ENCODE measurements at regions not wholly inside any gene's neighbourhood (a gene's known extent, or its start where the extent isn't known, plus 50 kb on each side); places are given as distances from the start of the nearest gene placed in this dataset.
"Not testable (repeated sequence)": the region's sequence is repeated elsewhere in the genome, so short reads cannot be mapped to it uniquely, and the experiment has no call there.

GRCh38 chr1:95668165-95668564 lies 434.2 kb downstream of the RWDD3 start:
- DNase-seq: no peak

- DNase-seq: not testable (repeated sequence)
Measured at GRCh38 chr1:95669638-95670037, 435.6 kb downstream of the RWDD3 start.

DNA sequence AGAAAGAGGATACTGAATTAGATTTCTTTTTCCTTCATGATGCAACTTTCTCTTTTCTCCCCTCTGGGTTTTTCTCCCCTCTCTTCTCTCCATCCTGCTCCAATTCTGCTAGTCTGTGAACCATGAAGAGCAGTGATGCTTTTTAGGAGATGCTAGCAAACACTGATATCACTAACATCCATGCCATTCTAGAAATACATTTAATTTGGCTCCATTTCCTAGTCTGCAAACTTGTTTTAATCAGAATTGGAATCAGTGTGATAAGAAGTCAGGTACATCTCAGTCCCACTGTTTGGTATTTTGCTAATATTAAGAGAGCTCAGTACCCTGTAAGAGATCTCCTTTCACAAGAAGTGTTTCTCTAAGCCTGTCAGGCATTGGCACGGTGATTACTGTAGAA lies 437.1 kb downstream of the RWDD3 start:
- no peak for DNase-seq

DNA sequence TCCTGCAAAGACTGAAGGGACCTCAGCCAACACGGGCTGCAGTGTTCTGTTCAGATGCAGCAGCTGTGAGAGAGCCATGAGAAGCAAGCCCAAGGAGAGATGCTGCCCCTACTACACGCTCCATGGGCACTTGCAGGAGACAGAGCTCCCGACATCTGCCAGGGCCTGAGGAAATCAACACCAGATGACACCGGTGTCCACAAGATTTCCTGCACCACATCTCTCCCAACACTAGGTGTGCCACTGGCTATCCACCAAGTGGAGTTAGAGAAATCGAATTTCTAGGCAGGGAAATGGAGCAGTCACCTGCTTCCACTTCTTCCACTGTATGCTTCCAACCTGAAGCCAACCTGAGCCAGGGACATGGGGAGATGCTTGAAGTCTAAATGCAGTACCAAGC lies 445.3 kb downstream of the RWDD3 start:
- DNase-seq: no peak

DNA sequence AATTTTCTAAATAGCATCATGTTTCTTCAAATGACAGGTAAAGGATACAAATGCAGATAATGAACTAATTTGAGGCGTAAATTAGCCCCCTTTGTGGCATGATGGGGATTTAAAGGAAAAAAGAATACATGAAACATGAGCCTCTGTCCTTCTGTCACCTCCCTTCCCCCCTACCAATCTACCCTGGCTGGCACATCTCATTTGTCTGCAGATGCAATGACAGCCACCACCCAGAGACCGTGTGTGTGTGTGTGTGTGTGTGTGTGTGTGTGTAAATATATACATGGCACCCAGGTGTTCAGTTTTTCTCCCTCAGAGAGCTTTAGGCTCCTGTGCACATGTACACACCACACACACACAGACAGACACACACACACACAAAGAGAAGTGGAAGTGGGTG lies 451.1 kb downstream of the RWDD3 start:
- DNase-seq: no peak

GRCh38 chr1:95686217-95686616 lies 452.2 kb downstream of the RWDD3 start:
- DNase-seq: no peak

DNA sequence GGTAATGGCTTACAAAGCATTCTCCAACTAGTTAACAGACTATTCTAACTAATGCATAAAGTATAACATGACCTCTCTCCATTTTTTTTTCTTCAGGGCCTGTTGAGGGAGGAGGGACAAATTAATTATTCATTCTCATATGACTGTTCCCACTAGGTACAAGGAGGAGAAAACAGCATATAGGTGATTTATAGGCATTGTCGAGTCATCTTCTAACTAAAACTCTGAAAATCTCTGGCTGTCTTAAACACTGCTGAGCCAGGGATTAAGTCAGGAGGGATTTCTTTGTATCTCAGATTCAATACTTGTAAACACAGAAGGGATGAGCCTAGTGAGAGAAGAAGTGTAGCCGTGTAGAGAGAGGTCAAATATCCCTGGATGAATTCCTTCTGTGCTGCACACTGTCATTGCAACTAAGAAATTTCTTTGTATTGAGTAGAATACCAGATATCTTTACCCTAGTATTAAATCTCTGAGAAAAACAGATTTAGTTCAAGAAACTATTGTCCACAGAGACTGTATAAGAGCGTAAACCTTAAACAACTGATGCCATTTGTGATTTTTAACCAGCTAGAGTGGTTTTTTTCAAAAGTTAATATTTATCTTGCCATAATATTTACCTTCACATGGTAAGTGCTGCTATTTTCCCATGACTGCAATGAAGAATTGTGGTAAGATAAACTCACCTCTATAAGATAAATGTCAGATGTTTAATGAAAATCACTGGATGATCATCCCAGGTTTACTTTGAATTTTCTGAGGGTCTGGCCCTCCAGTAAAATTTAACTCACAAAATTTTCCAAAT lies 465.3 kb downstream of the RWDD3 start:
- no peak for DNase-seq

- DNase-seq: no peak
Measured at GRCh38 chr1:95701450-95702173, 467.6 kb downstream of the RWDD3 start.

- no peak for DNase-seq
Measured at GRCh38 chr1:95703046-95703445, 469.0 kb downstream of the RWDD3 start.

- no peak for DNase-seq
Measured at GRCh38 chr1:95716097-95716496, 482.1 kb downstream of the RWDD3 start.

- no peak for DNase-seq
Measured at GRCh38 chr1:95716550-95716949, 482.5 kb downstream of the RWDD3 start.

DNA sequence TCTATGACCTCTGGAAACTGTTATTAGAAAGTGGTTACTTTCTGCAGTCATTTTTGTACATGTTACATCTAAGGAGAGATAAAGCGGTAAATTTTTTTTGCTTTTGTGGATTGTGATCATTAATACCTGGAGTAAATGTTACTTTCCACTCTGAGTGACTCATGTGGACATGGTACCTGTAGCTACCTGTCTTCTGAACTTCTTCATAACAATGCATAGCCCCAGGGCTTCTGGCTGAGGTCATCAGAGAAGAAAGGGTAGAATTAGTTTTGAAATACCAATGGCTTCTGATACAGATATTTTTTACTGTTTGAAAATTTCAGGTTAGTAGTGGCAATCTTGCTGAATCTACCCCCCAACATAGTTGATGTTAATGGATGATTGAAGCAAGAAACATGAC lies 489.3 kb downstream of the RWDD3 start:
- no peak for DNase-seq

DNA sequence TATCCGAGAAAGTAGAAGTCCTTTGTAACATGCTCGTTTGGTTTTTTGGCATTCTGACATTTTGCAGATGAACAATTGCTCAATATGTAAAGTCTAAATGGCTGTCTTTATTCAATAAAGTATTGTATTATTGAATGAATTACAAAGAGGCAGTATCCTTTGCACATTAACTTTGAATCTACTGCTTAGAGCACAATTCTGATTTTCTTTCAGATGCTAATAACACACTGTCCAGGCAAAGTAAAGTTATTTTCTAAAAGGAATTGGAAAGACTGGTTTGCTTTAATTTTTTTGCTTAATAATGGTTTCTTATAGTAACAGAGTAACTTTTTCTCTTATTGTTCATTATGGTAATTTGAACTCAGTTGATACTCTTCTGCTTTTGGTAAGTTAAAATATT lies 494.8 kb downstream of the RWDD3 start:
- no peak for DNase-seq

DNA sequence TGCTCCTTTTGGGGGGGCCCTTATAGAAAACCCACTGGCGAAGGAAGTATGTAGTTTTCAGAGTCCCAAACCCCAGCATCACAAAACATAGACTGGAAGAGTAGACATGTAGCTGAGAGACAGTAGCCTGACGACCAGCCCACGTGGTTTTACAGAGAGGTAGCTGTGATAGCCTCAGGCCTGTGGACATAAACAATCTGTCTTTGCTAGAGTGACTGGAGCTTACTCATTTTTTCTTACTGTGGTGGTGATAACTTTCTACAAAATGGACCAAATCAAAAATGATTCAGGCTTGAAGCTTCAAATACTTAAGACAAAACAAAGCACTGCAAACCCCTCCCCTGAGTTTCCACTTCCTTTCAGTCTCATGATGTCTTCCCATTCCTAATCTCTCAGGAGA lies 497.0 kb downstream of the RWDD3 start:
- DNase-seq: no peak

- DNase-seq: no peak
Measured at GRCh38 chr1:95731466-95731865, 497.5 kb downstream of the RWDD3 start.

DNA sequence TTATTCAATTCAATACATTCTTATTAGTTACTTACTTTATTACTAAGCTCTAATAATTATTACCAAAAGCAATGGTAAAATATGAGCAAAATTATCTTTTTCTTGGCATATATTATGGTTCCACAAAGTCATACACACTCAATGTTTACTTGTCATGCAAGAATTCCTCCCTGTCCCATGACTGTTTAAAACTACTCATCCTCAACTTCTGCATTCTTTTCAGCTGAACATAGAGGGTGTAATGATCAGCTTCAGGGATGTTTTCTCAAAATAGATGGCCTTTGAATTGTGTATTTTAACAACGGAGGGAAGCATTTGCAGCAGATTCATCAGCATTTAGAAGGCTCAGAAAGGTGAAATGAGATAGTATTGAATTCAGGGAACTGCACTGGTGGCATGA lies 499.0 kb downstream of the RWDD3 start:
- DNase-seq: no peak

DNA sequence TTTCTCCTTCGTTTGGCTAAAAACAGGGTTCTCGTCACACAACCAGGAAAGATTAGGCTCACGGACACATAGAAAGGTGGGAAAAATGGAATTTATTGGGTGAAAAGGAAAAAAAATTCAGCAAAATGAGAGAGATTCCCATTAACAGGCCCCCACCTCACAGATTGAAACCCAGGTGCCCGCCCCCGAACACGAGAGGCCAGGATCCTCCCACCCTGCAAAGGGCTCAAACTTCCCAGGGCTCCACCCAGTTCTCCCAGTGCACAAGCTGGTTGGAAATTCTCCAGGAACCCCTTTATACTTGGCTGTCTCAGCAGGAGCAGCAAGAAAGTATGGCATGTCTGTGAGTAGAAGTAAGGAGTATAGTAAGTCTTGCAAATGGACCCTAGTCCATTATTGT lies 499.7 kb downstream of the RWDD3 start:
- DNase-seq: no peak

- no peak for DNase-seq
Measured at GRCh38 chr1:95734560-95734959, 500.6 kb downstream of the RWDD3 start.

DNA sequence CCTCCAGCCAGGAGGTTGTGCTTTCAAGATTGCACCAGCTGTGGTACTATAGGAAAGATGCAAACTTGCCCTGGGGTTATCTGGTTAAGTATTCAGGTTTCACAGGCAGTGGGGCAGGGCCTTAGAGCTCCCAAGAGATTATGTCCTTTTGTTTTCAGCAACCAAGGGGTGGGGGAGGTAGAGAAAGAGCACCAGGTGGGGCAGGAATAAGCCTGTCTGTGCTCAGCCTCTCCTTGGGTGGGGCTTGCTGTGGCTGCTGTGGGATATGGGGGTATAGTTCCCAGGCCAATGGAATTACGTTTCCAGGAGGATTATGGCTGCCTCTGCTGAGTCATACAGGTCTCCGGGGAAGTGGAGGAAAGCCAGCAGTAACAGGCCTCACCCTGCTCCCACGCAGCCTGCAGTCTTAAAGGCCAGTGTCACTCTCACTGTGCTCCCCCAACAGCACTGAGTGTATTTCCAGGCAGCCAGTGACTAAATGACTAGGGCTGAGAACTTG lies 508.6 kb downstream of the RWDD3 start:
- DNase-seq: no peak

DNA sequence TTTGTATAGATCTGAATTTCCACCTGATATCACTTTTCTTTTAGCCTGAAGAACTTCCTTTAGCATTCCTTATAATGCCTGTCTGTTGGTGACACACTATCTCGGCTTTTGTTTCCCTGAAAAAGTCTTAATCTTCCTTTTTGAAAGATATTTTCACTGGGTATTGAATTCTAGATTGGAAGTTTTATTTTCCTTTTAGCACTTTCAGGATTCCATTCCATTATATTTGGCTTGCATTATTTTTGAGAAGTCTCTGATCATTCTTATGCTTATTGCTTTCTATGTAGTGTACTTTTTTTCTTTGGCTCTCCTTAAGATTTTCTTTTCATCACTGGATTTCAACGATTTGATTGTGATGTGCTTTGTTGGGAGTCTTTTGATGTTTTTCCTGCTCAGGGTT lies 510.7 kb downstream of the RWDD3 start:
- no peak for DNase-seq

DNA sequence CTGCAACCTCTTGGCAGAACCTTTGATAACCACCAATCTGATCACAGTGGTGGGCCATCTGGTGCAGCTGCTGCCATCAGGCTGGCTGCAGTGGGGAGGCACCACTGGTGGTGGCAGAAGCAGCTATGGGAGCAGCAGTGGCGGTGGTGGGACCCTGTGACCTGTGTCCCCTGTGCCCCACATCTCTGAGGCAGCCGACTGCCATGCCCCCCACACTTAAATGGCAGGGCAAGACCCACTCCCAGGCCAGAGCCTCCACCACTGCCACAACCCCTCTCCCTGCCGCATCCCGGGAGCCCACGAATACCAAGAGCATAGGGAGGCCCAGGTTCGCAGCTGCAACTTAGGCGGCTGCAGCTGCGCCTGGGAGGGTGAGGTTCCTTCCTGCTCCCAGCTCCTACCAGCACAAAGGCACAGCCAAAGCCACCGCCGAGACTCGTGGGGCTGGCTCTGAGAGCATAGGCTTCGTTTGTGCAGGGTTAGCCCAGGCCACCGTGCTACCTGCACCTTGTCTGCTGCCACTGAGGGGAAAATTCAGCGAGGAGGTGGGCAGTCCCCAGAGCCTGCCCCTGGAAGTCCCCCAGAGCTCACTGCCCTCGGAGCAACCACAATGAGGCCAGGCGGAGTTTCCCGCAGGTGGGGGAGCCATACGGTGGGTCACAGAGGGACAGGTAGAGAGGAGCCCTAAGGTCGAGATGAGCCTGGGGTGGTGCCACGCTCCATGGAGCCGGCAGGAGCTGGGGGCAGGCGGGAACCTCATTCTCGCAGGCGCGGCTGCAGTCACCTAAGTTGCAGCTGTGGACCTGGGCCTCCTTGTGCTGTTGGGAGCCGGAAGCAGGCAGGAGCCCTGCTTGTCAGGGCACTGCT lies 518.7 kb downstream of the RWDD3 start:
- no peak for DNase-seq
